ENCODE measurements at regions not wholly inside any gene's neighbourhood (a gene's known extent, or its start where the extent isn't known, plus 50 kb on each side); places are given as distances from the start of the nearest gene placed in this dataset.
"Not testable (repeated sequence)": the region's sequence is repeated elsewhere in the genome, so short reads cannot be mapped to it uniquely, and the experiment has no call there.

- no peak for DNase-seq (ENCODE audit: low read depth, low spot score)
Observed at GRCh38 chr22:48082284-48082683, 1319.8 kb downstream of the TBC1D22A start.

DNA sequence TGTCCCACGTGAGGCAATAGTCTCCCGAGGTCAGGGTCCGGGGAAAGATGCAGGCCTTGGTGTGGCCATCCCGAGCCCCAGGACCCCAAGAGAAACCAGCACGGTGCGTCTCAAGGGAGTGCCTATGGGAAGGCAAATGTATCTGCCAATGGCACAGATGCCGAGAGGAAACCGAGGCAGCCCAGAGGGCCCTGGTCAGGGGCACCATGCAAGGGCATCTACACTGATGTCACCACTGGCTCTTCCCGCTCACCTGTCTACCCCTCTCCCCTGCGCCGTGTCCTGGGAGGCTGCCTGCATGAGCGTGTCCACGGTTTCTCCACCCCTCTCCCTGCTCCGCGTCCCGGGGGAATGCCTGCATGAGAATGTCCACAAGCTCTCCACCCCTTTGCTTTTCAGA lies 1318.8 kb downstream of the TBC1D22A start:
- DNase-seq (ENCODE audit: low read depth, low spot score) = no peak

- no peak for DNase-seq (ENCODE audit: low read depth, low spot score)
Observed at GRCh38 chr22:48080316-48081165, 1318.1 kb downstream of the TBC1D22A start.

DNA sequence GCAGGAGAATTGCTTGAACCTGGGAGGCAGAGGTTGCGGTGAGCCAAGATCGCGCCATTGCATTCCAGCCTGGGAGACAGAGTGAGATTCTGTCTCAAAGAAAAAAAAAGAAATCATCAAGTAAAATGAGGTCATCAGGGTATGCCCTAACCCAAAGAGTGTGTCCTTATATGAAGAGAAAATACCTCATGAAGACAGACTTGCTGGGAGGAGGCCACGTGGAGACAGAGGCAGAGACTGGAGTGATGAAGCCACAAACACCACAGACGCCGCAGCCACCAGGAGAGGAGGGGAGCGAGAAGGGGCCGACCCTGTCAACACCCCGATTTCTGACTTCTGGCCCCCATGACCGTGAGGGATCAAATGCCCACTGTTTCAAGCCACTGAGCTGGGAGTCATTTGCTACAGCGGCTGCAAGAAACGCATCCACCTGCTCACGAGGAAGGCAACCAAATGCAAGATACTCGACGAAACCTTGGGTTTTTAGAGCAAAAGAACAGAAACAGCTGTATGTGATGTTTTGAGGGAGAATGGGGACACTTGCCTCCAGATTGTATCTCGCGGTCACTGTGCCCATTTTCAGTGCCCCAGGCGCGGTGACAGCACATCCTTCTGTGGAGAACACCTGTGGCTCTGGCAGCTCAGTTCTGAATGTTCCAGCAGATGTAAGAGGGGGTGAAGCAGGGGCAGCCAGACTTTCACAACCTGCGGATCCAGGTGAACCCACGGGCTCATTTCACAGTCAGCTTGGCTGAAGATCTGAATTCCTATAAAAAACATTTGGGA lies 1317.2 kb downstream of the TBC1D22A start:
- DNase-seq (ENCODE audit: low read depth, low spot score) = no peak

DNA sequence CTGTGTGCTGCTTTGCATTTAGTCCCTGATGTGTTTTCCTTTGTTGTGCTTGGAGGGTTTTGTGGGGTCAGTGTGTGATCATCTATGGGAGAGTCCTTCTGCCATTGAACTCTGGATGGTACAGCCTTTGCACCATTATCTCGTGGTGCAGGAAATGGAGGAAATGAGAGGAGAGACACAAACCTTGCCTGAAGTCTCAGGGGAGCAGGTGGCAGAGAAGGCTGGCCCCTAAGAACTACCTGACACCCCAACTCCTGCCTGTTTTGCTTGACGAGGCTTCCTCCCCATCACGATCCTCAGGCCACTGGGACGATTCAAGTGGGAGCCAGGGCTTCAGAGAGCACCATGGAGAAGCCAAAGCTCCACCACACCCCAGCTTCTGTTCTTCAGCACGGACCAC lies 1316.4 kb downstream of the TBC1D22A start:
- no peak for DNase-seq (ENCODE audit: low read depth, low spot score)

- DNase-seq (ENCODE audit: low read depth, low spot score) = no peak
Observed at GRCh38 chr22:48077699-48078098, 1315.2 kb downstream of the TBC1D22A start.

GRCh38 chr22:48076008-48076407 lies 1313.6 kb downstream of the TBC1D22A start:
- no peak for DNase-seq (ENCODE audit: low read depth, low spot score)

DNA sequence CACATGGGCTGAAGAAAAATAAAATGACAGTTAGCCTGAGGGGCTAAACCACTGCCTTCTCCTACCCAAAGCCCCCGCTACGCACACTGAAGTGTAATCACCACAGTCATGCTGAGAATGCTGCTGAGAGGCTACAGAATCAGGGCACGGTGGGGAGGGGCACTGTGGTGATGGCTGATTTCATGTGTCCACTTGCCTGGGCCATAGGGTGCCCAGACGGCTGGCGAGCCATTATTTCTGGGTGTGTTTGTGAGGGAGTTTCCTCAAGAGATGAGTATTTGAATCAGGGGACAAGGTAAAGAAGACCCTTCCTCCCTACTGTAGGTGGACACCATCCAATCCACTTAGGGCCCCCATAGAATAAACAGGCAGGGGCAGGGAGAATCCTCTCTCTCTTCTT lies 1313.2 kb downstream of the TBC1D22A start:
- no peak for DNase-seq (ENCODE audit: low read depth, low spot score)

DNA sequence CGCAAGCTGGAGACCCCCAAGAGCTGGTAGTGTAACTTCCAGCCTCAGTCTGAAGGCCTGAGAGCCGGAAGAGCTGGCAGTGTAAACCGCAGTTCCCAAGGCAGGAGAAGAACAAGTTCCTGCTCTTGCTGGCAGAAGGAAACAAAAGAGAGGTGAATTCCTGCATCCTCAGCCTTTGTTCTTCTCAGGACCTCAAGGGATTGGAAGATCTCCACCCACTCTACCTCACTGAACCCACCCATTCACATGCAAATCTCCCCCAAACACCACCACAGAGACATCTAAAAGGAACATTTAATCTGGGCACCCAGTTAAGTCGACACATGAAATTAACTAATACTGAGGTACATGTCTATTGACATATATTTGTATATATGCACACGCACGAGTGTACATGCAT lies 1310.3 kb downstream of the TBC1D22A start:
- DNase-seq (ENCODE audit: low read depth, low spot score) = no peak

GRCh38 chr22:48071828-48072227 lies 1309.4 kb downstream of the TBC1D22A start:
- no peak for DNase-seq (ENCODE audit: low read depth, low spot score)

GRCh38 chr22:48071305-48071704 lies 1308.9 kb downstream of the TBC1D22A start:
- DNase-seq (ENCODE audit: low read depth, low spot score) = no peak

DNA sequence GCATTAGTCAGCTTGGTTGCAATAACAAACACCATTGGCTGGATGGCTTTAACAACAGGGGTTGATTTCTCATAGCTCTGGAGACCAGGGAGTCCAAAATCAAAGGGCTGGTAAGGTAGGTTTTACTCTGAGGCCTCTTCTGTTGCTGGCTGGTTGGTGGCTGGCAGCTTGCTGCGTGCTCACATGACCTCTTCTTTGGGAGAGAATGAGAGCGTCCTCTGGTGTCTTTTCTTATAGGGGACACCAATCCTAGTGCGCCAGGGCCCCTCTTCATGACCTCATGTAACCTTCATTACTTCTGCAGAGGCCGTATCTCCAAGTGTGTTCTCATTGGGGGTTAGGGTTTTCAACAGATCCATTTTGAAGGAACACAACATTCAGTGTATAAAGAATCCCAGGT lies 1308.3 kb downstream of the TBC1D22A start:
- no peak for DNase-seq (ENCODE audit: low read depth, low spot score)

DNA sequence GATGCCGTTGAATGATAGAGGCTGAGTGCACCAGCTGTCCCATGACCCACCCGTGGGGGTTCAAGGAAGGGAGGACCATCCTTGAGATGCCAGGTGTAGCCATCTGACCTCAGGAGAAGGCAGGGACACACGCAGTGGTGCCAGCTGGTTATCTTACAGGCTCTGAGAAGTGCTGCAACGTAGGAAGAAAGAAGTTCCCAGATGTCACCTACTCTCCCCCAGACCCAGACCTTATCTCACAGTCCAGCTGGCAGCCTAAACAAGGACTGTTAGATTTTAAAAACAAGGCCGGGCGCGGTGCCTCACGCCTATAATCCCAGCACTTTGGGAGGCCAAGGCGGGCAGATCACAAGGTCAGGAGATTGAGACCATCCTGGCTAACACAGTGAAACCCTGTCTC lies 1307.6 kb downstream of the TBC1D22A start:
- DNase-seq (ENCODE audit: low read depth, low spot score) = no peak

DNA sequence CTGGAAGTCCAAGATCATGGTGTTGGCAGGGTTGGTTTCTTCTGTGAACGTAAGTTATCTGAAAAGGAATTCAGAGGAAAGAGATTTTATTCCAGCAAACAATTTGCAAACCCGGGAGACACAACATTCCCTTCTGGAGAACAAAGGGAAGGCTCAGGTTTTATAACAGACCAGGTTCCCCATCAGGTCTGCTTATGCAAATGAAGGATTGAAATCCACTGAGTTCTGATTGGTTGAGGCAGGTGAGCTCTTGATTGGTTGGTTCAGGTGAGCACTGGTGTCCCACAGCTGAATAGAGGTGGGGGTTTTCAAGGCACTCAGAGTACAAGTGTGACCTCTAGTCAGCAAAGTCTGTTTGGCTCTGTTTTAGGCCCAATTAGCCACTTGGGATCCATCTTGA lies 1306.8 kb downstream of the TBC1D22A start:
- no peak for DNase-seq (ENCODE audit: low read depth, low spot score)

DNA sequence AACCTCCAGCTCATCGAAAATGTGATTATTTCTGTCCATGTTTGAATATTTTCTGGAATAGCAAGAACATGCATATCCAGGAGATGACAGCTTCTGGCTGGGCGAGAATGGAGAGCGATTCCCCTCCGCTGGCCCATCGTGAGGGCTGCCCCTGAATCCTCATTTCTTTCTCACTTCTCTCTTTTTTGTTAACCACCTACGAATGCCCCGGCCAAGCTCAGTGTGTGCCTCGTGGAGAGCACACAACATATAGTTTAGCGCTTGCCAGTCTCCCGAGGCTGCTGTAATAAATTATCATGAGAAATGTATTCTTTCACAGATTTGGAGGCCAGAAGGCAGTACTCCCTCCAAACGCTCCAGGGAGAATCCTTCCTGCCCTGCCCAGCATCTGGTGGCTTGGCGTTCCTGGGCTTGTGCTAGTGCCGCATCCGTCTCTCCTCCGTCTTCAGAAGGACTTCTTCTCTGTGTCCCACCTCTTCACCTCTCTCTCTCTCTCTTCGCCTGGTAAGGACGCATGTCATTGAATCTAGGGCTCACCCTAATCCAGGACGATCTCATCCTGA lies 1306.0 kb downstream of the TBC1D22A start:
- no peak for DNase-seq (ENCODE audit: low read depth, low spot score)

DNA sequence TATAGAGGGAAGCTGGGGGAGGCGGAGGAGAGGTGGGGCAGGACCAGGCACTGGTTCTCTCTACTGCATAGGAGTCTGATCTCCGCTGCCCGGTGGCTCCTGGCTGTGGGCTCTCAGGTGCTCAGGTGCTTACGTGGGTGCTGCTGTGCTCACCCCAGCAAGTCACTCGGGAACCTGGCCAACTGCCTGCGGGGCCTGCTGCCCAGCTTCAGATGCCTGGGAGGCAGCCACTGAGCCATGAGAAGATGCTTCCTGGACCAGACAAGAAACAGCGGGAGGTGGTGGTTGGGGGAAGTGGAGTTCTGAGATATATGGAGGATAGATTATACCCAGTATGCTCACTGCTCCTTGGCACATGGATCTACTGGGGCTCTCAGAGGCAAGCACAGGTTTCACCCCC lies 1303.4 kb downstream of the TBC1D22A start:
- DNase-seq (ENCODE audit: low read depth, low spot score) = no peak

GRCh38 chr22:48061726-48062125 lies 1299.3 kb downstream of the TBC1D22A start:
- no peak for DNase-seq (ENCODE audit: low read depth, low spot score)

DNA sequence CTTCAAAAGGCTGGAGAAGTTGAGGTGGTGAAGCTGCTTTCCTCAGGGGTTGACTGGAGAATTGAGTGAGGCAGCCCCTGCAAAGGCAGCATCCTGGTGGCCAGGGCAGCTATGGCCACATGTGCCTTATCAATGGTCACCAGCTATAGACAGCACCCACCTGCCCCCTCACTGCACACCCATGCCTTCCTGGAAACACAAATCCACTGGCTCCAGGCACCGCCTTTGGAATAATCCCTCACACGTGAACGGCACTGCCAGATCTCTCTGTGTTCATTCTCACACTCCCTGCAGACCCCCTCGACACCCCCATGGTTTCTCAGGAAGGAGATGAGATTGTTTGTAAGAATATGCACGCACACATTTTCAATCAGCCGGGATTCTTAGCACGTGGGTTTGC lies 1297.8 kb downstream of the TBC1D22A start:
- DNase-seq (ENCODE audit: low read depth, low spot score) = no peak

DNA sequence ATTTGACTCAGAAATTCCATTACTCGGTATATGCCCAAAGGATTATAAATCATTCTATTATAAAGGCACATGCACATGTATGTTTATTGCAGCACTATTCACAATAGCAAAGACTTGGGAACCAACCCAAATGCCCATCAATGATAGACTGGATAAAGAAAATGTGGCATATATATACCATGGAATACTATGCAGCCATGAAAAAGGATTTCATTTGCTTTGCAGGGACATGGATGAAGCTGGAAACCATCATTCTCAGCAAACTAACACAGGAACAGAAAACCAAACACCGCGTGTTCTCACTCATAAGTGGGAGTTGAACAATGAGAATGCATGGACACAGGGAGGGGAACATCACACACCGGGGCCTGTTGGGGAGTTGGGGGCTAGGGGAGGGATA lies 1297.1 kb downstream of the TBC1D22A start:
- not testable (repeated sequence) for DNase-seq (ENCODE audit: low read depth, low spot score)

- no peak for DNase-seq (ENCODE audit: low read depth, low spot score)
Observed at GRCh38 chr22:48057116-48057835, 1294.8 kb downstream of the TBC1D22A start.

GRCh38 chr22:48055827-48056226 lies 1293.4 kb downstream of the TBC1D22A start:
- DNase-seq (ENCODE audit: low read depth, low spot score) = no peak

DNA sequence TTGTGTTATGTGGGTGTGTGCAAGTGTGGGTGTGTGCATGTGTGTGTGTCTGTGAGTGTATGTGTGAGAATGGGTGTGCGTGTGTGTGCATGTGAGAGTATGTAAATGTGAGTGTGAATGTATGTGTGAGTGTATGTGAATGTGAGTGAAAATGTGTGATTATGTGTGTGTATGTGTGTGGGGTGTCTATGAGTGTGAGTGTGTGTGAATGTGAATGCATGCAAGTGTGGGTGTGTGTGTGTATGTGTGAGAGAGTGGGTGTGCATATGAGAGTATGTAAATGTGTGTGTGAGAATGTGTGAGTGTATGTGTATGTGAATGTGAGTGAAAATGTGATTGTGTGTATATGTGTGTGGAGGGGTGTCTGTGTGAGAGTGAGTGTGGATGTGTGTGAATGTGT lies 1292.7 kb downstream of the TBC1D22A start:
- no peak for DNase-seq (ENCODE audit: low read depth, low spot score)
